ENCODE measurements at regions not wholly inside any gene's neighbourhood (a gene's known extent, or its start where the extent isn't known, plus 50 kb on each side); places are given as distances from the start of the nearest gene placed in this dataset.

- Histone ChIP-seq H3K9ac (ENCODE audit: insufficient read depth in 1 of 2, low read length in 2 of 2) (no peak overlapping the region), H3K36me3 (ENCODE audit: control insufficient read depth in 4 of 4, insufficient read depth in 4 of 4, low read length in 4 of 4) (no peaks in the 10 kb centered on the region), H3K4me1 (ENCODE audit: control insufficient read depth in 5 of 5, insufficient read depth in 5 of 5, low read length in 5 of 5) (no peaks in the 10 kb centered on the region), H3K9me3 (ENCODE audit: control insufficient read depth in 4 of 4, insufficient read depth in 3 of 4, low read length in 3 of 4) (no peaks in the 10 kb centered on the region), H3K27ac (ENCODE audit: low read depth in 1 of 2, low read length in 1 of 2) (no peak overlapping the region), H3K4me3 (no peak overlapping the region), H3K27me3 (ENCODE audit: control insufficient read depth in 3 of 3, insufficient read depth in 3 of 3, low read length in 2 of 3) (no peaks in the 10 kb centered on the region)
- ATAC-seq (ENCODE audit: insufficient read depth, low FRiP score) (no peak), DNase-seq (no peak)
- whole genome bisulfite sequencing, 2 donors = 80 to 87% methylated on average over 8 of the region's 8 CpGs
- TF ChIP-seq CTCF (IDR thresholded peaks at IDR 0.05; ENCODE audit: control extremely low read depth, extremely low read depth) = no peak
These were observed 142.6 kb downstream of the MAP3K7 start for GRCh38 chr6:90444160-90444714.

GRCh38 chr6:90442366-90442765 lies 144.5 kb downstream of the MAP3K7 start:
- no peak overlapping the region for H3K27ac ChIP-seq (ENCODE audit: low read depth in 1 of 2, low read length in 1 of 2)
- no peaks in the 10 kb centered on the region for H3K36me3 ChIP-seq (ENCODE audit: control insufficient read depth in 4 of 4, insufficient read depth in 4 of 4, low read length in 4 of 4)
- ATAC-seq (ENCODE audit: insufficient read depth, low FRiP score) (no peak), DNase-seq (no peak)
- H3K4me3 ChIP-seq = no peak overlapping the region
- peaks cover 0 to 2% (median 0%) of the 10 kb centered on the region in 3 donors for H3K27me3 ChIP-seq (ENCODE audit: control insufficient read depth in 3 of 3, insufficient read depth in 3 of 3, low read length in 2 of 3)
- H3K9me3 ChIP-seq (ENCODE audit: control insufficient read depth in 4 of 4, insufficient read depth in 3 of 4, low read length in 3 of 4) = no peaks in the 10 kb centered on the region
- 78 to 81% methylated on average over 1 of the region's 1 CpG for WGBS, 2 donors
- H3K9ac ChIP-seq (ENCODE audit: insufficient read depth in 1 of 2, low read length in 2 of 2) = no peak overlapping the region
- no peaks in the 10 kb centered on the region for H3K4me1 ChIP-seq (ENCODE audit: control insufficient read depth in 5 of 5, insufficient read depth in 5 of 5, low read length in 5 of 5)
- TF ChIP-seq CTCF (IDR thresholded peaks at IDR 0.05; ENCODE audit: control extremely low read depth, extremely low read depth) = no peak

GRCh38 chr6:90440586-90441283 lies 144.1 kb upstream of the BACH2 start:
- DNase-seq (no peak), ATAC-seq (ENCODE audit: insufficient read depth, low FRiP score) (no peak)
- Histone ChIP-seq H3K4me3 (no peak overlapping the region), H3K9ac (ENCODE audit: insufficient read depth in 1 of 2, low read length in 2 of 2) (no peak overlapping the region), H3K27me3 (ENCODE audit: control insufficient read depth in 3 of 3, insufficient read depth in 3 of 3, low read length in 2 of 3) (peaks cover 0 to 3% (median 0%) of the 10 kb centered on the region in 3 donors), H3K4me1 (ENCODE audit: control insufficient read depth in 5 of 5, insufficient read depth in 5 of 5, low read length in 5 of 5) (peaks cover 0 to under 1% (median 0%) of the 10 kb centered on the region in 5 donors), H3K36me3 (ENCODE audit: control insufficient read depth in 4 of 4, insufficient read depth in 4 of 4, low read length in 4 of 4) (no peaks in the 10 kb centered on the region), H3K27ac (ENCODE audit: low read depth in 1 of 2, low read length in 1 of 2) (no peak overlapping the region), H3K9me3 (ENCODE audit: control insufficient read depth in 4 of 4, insufficient read depth in 3 of 4, low read length in 3 of 4) (no peaks in the 10 kb centered on the region)
- 94% methylated on average over 8 of the region's 8 CpGs for WGBS, 2 donors
- TF ChIP-seq CTCF (IDR thresholded peaks at IDR 0.05; ENCODE audit: control extremely low read depth, extremely low read depth) = no peak
